ENCODE measurements at regions not wholly inside any gene's neighbourhood (a gene's known extent, or its start where the extent isn't known, plus 50 kb on each side); places are given as distances from the start of the nearest gene placed in this dataset.

DNA sequence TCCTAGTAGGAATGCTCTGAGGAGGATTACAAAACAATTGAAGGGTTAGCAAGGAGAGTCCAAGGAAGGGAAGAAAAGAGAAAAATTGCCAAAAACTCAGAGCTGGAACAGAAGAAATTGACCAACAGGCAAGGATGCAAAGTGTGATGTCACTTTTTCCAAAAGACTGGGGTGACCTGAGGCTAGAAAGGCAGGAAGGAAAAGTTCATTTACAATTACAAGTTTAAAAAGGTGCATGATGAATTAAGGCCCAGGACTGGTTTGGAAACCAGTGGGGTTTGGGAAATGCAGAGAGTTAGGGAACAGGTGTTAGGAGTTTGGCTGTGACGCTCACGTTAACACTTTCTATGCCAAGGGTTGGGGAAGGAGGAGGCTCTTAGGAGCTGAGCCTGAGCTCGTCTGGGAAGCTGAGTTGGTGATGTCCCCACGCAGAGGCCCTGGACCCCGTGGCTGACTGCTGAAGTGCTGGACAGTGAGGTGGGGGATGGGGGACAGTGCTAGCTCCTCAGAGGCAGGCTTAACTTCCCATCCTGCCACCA, 92.6 kb upstream of the PODXL start:
- TF ChIP-seq, protein P1, sequence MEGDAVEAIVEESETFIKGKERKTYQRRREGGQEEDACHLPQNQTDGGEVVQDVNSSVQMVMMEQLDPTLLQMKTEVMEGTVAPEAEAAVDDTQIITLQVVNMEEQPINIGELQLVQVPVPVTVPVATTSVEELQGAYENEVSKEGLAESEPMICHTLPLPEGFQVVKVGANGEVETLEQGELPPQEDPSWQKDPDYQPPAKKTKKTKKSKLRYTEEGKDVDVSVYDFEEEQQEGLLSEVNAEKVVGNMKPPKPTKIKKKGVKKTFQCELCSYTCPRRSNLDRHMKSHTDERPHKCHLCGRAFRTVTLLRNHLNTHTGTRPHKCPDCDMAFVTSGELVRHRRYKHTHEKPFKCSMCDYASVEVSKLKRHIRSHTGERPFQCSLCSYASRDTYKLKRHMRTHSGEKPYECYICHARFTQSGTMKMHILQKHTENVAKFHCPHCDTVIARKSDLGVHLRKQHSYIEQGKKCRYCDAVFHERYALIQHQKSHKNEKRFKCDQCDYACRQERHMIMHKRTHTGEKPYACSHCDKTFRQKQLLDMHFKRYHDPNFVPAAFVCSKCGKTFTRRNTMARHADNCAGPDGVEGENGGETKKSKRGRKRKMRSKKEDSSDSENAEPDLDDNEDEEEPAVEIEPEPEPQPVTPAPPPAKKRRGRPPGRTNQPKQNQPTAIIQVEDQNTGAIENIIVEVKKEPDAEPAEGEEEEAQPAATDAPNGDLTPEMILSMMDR (IDR thresholded peaks at IDR 0.05) = no peak
- TF ChIP-seq POLR2AphosphoS5 (IDR thresholded peaks at IDR 0.05) = no peak

Data from gastroesophageal sphincter (tissue), 3 donors.